ENCODE measurements at regions not wholly inside any gene's neighbourhood (a gene's known extent, or its start where the extent isn't known, plus 50 kb on each side); places are given as distances from the start of the nearest gene placed in this dataset. TPM values are rescaled to one million over a fixed set of nuclear protein-coding genes. Genes with fewer than 3 reads are reported as not detected.
"Not testable (repeated sequence)": the region's sequence is repeated elsewhere in the genome, so short reads cannot be mapped to it uniquely, and the experiment has no call there.

DNA sequence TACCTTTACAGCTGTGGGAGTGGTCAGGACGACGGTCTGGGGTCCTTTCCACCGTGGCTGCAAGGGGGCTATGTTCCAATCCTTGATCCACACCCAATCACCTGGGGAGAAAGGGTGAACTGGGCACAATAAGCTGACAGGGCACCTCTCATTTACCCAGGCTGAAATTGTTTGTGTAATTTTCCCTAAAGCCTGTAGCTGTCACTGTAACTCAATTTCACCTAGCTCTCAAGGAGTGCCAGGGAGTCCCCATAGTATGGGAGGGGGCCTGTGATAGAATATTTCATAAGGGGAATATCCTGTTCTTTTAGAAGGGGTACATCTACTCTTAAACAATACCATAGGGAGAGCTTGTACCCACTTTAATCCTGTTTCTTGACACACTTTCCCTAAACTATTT, 51.7 kb upstream of the COX7C start:
- POLR2A ChIA-PET: not testable (repeated sequence)

More for the DNA sequence above, 51.7 kb upstream of the COX7C start:
- TF ChIP-seq, protein P1, sequence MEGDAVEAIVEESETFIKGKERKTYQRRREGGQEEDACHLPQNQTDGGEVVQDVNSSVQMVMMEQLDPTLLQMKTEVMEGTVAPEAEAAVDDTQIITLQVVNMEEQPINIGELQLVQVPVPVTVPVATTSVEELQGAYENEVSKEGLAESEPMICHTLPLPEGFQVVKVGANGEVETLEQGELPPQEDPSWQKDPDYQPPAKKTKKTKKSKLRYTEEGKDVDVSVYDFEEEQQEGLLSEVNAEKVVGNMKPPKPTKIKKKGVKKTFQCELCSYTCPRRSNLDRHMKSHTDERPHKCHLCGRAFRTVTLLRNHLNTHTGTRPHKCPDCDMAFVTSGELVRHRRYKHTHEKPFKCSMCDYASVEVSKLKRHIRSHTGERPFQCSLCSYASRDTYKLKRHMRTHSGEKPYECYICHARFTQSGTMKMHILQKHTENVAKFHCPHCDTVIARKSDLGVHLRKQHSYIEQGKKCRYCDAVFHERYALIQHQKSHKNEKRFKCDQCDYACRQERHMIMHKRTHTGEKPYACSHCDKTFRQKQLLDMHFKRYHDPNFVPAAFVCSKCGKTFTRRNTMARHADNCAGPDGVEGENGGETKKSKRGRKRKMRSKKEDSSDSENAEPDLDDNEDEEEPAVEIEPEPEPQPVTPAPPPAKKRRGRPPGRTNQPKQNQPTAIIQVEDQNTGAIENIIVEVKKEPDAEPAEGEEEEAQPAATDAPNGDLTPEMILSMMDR (IDR thresholded peaks at IDR 0.05 in 2 of 3, conservative IDR thresholded peaks at IDR 0.05 in 1 of 3; ENCODE audit: control insufficient read depth in 2 of 3, extremely low read depth in 1 of 3, insufficient read depth in 1 of 3, low read depth in 3 of 3, low read length in 3 of 3): peak; percentile 7 to 11 (median 9); a peak in 2 of 6 replicates
- H3K9me3 ChIP-seq (replicated peaks; ENCODE audit: control insufficient read depth, insufficient read depth, low read length); H2AFZ ChIP-seq (ENCODE audit: control insufficient read depth, low read depth, low read length); H3K79me2 ChIP-seq (ENCODE audit: control insufficient read depth, insufficient read depth, low read length); H3K27ac ChIP-seq (ENCODE audit: control insufficient read depth, insufficient read depth); H3K4me3 ChIP-seq; H3K36me3 ChIP-seq (ENCODE audit: control insufficient read depth in 2 of 2, insufficient read depth in 2 of 2, low read length in 1 of 2); H3K4me2 ChIP-seq (ENCODE audit: control insufficient read depth, insufficient read depth); intact Hi-C loops (cut with micrococcal nuclease; ENCODE audit: unreplicated experiment); H4K20me1 ChIP-seq (ENCODE audit: control insufficient read depth, insufficient read depth); in situ Hi-C loops (cut with MboI); H3K27me3 ChIP-seq (replicated peaks in 1 of 2; ENCODE audit: control insufficient read depth in 2 of 2, insufficient read depth in 2 of 2, low read length in 1 of 2); DNase-seq (ENCODE audit: low read depth, low spot score); H3K4me1 ChIP-seq (ENCODE audit: control insufficient read depth, insufficient read depth, low read length); H3K9ac ChIP-seq (ENCODE audit: control insufficient read depth, insufficient read depth, low read length); BruUV-seq (replicated peaks): not testable (repeated sequence)
- SMC1A ChIA-PET (ENCODE audit: uncharacterized antibody, unreplicated experiment): interaction anchor here (0.6 to 1.6 kb wide), 6 partner anchors 11 to 116 kb away, joined by 3 to 4 read pairs (median 3); no protein-coding TSS in a partner anchor
- peak; percentile 62 for ATAC-seq
- peak; percentile 62 for FAIRE-seq
- WGBS (ENCODE audit: insufficient coverage, insufficient replicate concordance, low lambda C conversion rate, missing lambda C conversion rate): 3% methylated on average over 3 of the region's 3 CpGs
- CTCF ChIA-PET: interaction anchor here (0.6 to 2.6 kb wide), 9 partner anchors 14 to 834 kb away, joined by 3 to 10 read pairs (median 3); no protein-coding TSS in a partner anchor
- RAD21 ChIA-PET (ENCODE audit: unreplicated experiment): interaction anchor here (1.0 kb wide), 1 partner anchor 113 kb away, joined by 3 read pairs; no protein-coding TSS in a partner anchor

Small RNAs in the stretch of these regions (small RNA-seq; reads per million reads assigned to genes)
- not detected for gene RBBP4P6
